GM13976 (cell line): ENCODE measurements at regions not wholly inside any gene's neighbourhood (a gene's known extent, or its start where the extent isn't known, plus 50 kb on each side); places are given as distances from the start of the nearest gene placed in this dataset.
"Not testable (repeated sequence)": the region's sequence is repeated elsewhere in the genome, so short reads cannot be mapped to it uniquely, and the experiment has no call there.

Experiments used
- DNase-seq: peaks from one replicate; pipeline ENCODE4 v3.0.0; 2012; ENCODE audit warnings: low spot score
- CTCF ChIP-seq: IDR thresholded peaks from 2 replicates; pipeline ENCODE4 v1.5.1; 2012; ENCODE audit warnings: borderline replicate concordance, mild to moderate bottlenecking; ENCODE audit not compliant: insufficient read depth; ENCODE audit errors: extremely low read depth, missing control alignments, control extremely low read depth
- in situ Hi-C: fragments of 300-500 bp; cut with MboI; formaldehyde crosslinking; loops from one replicate; pipeline ENCODE4 v1.12.0; 2022; ENCODE audit warnings: low sequenced_read_pairs, mixed read lengths, inconsistent platforms; ENCODE audit not compliant: unreplicated experiment

GRCh38 chr13:83765796-83766195, 116.5 kb downstream of the SLITRK1 start:
- in situ Hi-C loops = no loop called here

DNA sequence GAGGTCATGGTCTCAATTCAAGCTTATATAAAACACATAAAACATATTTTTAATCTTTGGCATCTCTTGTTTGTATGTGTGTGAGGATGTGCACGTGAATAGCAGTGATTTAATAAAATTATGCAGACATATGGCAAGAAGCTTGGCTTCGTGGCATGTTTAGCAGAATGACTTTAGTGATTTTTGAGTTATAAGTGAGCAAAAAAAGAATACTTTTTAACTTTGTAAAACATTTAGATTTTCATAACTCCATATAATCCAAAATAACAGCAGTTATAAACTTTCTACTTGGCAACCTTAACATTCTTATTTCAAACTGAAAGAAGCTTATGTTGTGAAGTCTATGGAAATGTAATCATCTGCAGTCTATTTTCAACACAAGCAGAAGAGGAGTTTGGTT, 120.6 kb downstream of the SLITRK1 start:
- in situ Hi-C loops = no loop called here
- DNase-seq = no peak

More at GRCh38 chr13:83765796-83766195, 116.5 kb downstream of the SLITRK1 start:
- DNase-seq = no peak
- no peak for TF ChIP-seq CTCF

DNA sequence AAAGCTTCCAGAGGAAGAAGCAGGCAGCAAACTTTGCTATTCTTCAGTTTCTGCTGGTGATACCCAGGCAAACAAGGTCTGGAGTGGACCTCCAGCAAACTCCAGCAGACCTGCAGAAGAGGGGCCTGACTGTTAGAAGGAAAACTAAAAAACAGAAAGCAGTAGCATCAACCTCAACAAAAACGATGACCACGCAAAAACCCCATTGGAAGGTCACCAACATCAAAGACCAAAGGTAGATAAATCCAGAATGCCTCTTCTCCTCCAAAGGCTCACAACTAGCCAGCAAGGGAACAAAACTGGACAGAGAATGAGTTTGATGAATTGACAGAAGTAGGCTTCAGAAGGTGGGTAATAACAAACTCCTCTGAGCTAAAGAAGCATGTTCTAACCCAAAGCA, 127.1 kb downstream of the SLITRK1 start:
- in situ Hi-C loops, DNase-seq: not testable (repeated sequence)

More for the DNA sequence above, 120.6 kb downstream of the SLITRK1 start:
- TF ChIP-seq CTCF = no peak

DNA sequence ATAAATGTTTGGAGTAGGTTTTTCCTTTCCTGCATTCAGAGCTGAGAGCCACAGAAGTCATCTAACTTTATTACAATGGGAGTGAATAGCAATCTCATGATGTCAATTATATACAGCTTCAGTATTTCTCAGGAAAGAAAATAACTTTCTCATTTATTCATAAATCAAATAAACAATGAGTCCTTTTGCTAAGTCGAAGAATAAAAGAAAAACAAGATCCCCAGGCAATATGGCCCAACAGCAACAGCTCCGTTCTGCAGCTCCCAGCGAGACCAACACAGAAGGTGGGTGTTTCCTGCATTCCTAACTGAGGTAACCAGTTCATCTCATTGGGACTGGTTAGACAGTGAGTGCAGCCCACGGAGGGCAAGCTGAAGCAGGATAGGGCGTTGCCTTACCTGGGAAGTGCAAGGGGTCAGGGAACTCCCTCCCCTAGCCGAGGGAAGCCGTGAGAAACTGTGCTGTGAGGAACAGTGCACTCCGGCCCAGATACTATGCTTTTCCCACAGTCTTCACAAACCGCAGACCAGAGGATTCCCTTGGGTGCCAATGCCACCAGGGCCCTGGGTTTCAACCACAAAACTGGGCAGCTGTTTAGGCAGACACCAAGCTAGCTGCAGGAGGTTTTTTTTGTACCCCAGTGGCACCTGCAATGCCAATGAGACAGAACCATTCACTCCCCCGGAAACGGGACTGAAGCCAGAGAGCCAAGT, 128.2 kb downstream of the SLITRK1 start:
- in situ Hi-C loops = no loop called here
- TF ChIP-seq CTCF = no peak
- DNase-seq = no peak

DNA sequence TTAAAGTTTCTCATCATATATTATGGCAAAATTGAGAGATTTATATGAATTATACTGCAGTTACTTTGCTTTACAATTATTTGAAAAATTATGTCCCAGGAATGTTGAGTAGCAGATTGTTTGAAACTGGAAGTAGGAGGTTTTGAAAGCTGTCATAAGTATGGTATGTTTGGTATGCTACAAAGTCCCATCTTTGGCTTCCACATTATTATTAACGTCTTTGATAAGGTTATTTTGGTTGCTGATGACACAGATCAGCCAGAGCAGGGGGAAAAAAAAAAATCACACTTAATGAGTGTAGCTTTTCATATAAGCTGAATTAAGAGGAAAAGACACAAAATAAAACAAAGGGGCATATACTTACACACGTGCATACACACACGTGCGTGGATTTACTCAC, 130.1 kb downstream of the SLITRK1 start:
- no peak for DNase-seq
- in situ Hi-C loops = no loop called here
- TF ChIP-seq CTCF = no peak

DNA sequence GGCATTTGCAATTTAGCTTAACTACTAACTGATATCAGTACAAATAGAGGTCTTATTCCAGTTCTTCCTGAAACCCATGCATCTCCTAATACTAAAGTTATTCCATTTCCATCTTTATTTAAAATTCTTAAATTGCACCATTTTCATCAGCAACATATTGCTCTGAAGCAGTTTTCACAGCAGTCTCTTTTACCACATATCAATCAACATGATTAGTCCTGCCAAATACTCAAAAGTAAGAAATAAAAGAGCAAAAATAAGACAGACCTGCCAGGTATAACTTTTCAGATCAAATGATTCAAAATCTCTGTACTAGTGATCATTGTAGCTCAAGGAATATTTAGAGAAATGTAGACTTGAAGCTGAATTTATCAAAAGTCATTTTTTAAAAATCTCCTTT, 141.7 kb downstream of the SLITRK1 start:
- no peak for TF ChIP-seq CTCF
- in situ Hi-C loops = no loop called here
- DNase-seq = no peak

DNA sequence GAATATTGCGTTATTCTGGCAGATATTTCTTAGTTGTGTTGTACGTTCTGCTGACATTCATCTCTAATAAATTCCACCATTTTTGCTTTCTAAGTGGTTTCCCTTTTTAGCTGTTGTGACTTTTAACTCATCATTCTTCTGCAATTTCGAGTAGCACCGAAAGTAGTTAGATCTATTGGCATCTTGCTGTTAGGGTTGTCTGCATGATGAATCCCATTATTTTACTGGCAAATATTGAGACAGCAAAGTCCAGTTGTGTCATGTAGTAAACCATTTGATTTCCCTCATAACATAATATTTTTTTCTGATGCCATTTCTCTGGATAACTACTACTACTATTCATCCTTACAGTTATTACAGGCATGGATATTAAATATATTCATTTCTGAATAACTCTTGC, 143.9 kb downstream of the SLITRK1 start:
- in situ Hi-C loops = no loop called here
- DNase-seq = no peak

More for the DNA sequence above, 143.9 kb downstream of the SLITRK1 start:
- no peak for TF ChIP-seq CTCF
